ENCODE measurements at regions not wholly inside any gene's neighbourhood (a gene's known extent, or its start where the extent isn't known, plus 50 kb on each side); places are given as distances from the start of the nearest gene placed in this dataset.

DNA sequence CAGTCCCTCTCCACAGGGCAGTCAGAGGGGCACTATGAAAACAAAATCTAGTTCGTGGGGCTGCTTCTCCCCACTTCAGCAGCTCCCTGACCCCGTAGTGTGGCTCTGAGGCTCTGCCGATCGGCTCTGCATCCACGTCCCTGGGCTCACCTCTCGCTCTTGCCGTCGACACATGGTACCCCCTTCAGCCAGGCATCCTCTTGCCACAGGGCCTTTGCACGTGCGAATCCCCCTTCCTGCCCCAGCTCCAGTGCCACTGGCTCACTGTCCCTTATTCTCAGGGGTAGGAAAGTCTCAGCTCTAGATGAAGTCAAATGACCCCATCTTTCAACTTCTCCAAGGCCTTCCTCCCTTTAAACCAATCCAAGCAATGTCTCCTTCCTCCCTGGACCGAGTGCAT lies 72.7 kb downstream of the KLHDC7A start:
- ATAC-seq (no peak), DNase-seq (ENCODE audit: low spot score) (no peak)
- TF ChIP-seq, protein P1, sequence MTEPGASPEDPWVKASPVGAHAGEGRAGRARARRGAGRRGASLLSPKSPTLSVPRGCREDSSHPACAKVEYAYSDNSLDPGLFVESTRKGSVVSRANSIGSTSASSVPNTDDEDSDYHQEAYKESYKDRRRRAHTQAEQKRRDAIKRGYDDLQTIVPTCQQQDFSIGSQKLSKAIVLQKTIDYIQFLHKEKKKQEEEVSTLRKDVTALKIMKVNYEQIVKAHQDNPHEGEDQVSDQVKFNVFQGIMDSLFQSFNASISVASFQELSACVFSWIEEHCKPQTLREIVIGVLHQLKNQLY (CRISPR knock-in tag; IDR thresholded peaks at IDR 0.05): no peak
- TF ChIP-seq, protein P2, sequence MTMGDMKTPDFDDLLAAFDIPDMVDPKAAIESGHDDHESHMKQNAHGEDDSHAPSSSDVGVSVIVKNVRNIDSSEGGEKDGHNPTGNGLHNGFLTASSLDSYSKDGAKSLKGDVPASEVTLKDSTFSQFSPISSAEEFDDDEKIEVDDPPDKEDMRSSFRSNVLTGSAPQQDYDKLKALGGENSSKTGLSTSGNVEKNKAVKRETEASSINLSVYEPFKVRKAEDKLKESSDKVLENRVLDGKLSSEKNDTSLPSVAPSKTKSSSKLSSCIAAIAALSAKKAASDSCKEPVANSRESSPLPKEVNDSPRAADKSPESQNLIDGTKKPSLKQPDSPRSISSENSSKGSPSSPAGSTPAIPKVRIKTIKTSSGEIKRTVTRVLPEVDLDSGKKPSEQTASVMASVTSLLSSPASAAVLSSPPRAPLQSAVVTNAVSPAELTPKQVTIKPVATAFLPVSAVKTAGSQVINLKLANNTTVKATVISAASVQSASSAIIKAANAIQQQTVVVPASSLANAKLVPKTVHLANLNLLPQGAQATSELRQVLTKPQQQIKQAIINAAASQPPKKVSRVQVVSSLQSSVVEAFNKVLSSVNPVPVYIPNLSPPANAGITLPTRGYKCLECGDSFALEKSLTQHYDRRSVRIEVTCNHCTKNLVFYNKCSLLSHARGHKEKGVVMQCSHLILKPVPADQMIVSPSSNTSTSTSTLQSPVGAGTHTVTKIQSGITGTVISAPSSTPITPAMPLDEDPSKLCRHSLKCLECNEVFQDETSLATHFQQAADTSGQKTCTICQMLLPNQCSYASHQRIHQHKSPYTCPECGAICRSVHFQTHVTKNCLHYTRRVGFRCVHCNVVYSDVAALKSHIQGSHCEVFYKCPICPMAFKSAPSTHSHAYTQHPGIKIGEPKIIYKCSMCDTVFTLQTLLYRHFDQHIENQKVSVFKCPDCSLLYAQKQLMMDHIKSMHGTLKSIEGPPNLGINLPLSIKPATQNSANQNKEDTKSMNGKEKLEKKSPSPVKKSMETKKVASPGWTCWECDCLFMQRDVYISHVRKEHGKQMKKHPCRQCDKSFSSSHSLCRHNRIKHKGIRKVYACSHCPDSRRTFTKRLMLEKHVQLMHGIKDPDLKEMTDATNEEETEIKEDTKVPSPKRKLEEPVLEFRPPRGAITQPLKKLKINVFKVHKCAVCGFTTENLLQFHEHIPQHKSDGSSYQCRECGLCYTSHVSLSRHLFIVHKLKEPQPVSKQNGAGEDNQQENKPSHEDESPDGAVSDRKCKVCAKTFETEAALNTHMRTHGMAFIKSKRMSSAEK (CRISPR knock-in tag; IDR thresholded peaks at IDR 0.05; ENCODE audit: borderline replicate concordance): no peak
- TF ChIP-seq, protein P3, sequence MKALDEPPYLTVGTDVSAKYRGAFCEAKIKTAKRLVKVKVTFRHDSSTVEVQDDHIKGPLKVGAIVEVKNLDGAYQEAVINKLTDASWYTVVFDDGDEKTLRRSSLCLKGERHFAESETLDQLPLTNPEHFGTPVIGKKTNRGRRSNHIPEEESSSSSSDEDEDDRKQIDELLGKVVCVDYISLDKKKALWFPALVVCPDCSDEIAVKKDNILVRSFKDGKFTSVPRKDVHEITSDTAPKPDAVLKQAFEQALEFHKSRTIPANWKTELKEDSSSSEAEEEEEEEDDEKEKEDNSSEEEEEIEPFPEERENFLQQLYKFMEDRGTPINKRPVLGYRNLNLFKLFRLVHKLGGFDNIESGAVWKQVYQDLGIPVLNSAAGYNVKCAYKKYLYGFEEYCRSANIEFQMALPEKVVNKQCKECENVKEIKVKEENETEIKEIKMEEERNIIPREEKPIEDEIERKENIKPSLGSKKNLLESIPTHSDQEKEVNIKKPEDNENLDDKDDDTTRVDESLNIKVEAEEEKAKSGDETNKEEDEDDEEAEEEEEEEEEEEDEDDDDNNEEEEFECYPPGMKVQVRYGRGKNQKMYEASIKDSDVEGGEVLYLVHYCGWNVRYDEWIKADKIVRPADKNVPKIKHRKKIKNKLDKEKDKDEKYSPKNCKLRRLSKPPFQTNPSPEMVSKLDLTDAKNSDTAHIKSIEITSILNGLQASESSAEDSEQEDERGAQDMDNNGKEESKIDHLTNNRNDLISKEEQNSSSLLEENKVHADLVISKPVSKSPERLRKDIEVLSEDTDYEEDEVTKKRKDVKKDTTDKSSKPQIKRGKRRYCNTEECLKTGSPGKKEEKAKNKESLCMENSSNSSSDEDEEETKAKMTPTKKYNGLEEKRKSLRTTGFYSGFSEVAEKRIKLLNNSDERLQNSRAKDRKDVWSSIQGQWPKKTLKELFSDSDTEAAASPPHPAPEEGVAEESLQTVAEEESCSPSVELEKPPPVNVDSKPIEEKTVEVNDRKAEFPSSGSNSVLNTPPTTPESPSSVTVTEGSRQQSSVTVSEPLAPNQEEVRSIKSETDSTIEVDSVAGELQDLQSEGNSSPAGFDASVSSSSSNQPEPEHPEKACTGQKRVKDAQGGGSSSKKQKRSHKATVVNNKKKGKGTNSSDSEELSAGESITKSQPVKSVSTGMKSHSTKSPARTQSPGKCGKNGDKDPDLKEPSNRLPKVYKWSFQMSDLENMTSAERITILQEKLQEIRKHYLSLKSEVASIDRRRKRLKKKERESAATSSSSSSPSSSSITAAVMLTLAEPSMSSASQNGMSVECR (CRISPR knock-in tag; IDR thresholded peaks at IDR 0.05; ENCODE audit: borderline replicate concordance): no peak
- TF ChIP-seq, protein P4, sequence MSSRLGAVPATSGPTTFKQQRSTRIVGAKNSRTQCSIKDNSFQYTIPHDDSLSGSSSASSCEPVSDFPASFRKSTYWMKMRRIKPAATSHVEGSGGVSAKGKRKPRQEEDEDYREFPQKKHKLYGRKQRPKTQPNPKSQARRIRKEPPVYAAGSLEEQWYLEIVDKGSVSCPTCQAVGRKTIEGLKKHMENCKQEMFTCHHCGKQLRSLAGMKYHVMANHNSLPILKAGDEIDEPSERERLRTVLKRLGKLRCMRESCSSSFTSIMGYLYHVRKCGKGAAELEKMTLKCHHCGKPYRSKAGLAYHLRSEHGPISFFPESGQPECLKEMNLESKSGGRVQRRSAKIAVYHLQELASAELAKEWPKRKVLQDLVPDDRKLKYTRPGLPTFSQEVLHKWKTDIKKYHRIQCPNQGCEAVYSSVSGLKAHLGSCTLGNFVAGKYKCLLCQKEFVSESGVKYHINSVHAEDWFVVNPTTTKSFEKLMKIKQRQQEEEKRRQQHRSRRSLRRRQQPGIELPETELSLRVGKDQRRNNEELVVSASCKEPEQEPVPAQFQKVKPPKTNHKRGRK (CRISPR knock-in tag; IDR thresholded peaks at IDR 0.05; ENCODE audit: borderline replicate concordance): no peak
- TF ChIP-seq NR3C1 (CRISPR knock-in tag; conservative IDR thresholded peaks at IDR 0.05; ENCODE audit: low read depth) (no peak), ZNF232 (CRISPR knock-in tag; IDR thresholded peaks at IDR 0.05) (no peak), TEAD1 (CRISPR knock-in tag; IDR thresholded peaks at IDR 0.05) (no peak), PRRX2 (CRISPR knock-in tag; IDR thresholded peaks at IDR 0.05) (no peak), ETV6 (CRISPR knock-in tag; IDR thresholded peaks at IDR 0.05) (no peak)
- TF ChIP-seq, protein P5, sequence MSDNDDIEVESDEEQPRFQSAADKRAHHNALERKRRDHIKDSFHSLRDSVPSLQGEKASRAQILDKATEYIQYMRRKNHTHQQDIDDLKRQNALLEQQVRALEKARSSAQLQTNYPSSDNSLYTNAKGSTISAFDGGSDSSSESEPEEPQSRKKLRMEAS (CRISPR knock-in tag; IDR thresholded peaks at IDR 0.05): no peak
- TF ChIP-seq, protein P6, sequence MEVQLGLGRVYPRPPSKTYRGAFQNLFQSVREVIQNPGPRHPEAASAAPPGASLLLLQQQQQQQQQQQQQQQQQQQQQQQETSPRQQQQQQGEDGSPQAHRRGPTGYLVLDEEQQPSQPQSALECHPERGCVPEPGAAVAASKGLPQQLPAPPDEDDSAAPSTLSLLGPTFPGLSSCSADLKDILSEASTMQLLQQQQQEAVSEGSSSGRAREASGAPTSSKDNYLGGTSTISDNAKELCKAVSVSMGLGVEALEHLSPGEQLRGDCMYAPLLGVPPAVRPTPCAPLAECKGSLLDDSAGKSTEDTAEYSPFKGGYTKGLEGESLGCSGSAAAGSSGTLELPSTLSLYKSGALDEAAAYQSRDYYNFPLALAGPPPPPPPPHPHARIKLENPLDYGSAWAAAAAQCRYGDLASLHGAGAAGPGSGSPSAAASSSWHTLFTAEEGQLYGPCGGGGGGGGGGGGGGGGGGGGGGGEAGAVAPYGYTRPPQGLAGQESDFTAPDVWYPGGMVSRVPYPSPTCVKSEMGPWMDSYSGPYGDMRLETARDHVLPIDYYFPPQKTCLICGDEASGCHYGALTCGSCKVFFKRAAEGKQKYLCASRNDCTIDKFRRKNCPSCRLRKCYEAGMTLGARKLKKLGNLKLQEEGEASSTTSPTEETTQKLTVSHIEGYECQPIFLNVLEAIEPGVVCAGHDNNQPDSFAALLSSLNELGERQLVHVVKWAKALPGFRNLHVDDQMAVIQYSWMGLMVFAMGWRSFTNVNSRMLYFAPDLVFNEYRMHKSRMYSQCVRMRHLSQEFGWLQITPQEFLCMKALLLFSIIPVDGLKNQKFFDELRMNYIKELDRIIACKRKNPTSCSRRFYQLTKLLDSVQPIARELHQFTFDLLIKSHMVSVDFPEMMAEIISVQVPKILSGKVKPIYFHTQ (CRISPR knock-in tag; IDR thresholded peaks at IDR 0.05): no peak
- TF ChIP-seq, protein P7, sequence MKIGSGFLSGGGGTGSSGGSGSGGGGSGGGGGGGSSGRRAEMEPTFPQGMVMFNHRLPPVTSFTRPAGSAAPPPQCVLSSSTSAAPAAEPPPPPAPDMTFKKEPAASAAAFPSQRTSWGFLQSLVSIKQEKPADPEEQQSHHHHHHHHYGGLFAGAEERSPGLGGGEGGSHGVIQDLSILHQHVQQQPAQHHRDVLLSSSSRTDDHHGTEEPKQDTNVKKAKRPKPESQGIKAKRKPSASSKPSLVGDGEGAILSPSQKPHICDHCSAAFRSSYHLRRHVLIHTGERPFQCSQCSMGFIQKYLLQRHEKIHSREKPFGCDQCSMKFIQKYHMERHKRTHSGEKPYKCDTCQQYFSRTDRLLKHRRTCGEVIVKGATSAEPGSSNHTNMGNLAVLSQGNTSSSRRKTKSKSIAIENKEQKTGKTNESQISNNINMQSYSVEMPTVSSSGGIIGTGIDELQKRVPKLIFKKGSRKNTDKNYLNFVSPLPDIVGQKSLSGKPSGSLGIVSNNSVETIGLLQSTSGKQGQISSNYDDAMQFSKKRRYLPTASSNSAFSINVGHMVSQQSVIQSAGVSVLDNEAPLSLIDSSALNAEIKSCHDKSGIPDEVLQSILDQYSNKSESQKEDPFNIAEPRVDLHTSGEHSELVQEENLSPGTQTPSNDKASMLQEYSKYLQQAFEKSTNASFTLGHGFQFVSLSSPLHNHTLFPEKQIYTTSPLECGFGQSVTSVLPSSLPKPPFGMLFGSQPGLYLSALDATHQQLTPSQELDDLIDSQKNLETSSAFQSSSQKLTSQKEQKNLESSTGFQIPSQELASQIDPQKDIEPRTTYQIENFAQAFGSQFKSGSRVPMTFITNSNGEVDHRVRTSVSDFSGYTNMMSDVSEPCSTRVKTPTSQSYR (CRISPR knock-in tag; IDR thresholded peaks at IDR 0.05): no peak
- H3K27ac Mint-ChIP-seq: no peak overlapping the region
- peaks cover 19% of the 10 kb centered on the region for H3K27me3 Mint-ChIP-seq (ENCODE audit: low read depth)
- no peaks in the 10 kb centered on the region for H3K36me3 Mint-ChIP-seq
- ChIA-PET CTCF (interaction anchor here (0.9 to 15.6 kb wide), 3 partner anchors 19 to 319 kb away, joined by 3 to 340 read pairs (median 130); no protein-coding TSS in a partner anchor), POLR2A (no interaction called here)
- H3K9me3 Mint-ChIP-seq: no peaks in the 10 kb centered on the region
- H3K4me1 Mint-ChIP-seq: peaks cover 21% of the 10 kb centered on the region
- H3K4me3 Mint-ChIP-seq: no peak overlapping the region

Data from WTC11 (cell line).